Type B pancreatic cell (in vitro differentiated cells): ENCODE measurements at regions not wholly inside any gene's neighbourhood (a gene's known extent, or its start where the extent isn't known, plus 50 kb on each side); places are given as distances from the start of the nearest gene placed in this dataset.

Experiments used
- DNase-seq: peaks from one replicate; pipeline ENCODE4 v3.0.0; 2021; ENCODE audit warnings: mixed read lengths; ENCODE audit not compliant: unreplicated experiment; ENCODE audit errors: extremely low spot score
- H3K27ac Mint-ChIP-seq: 2 replicates; pipeline ENCODE4 v1.8.0; 2021; ENCODE audit warnings: mild to moderate bottlenecking, mixed read lengths
- H3K27me3 Mint-ChIP-seq: 2 replicates; pipeline ENCODE4 v1.8.0; 2021; ENCODE audit warnings: mixed read lengths
- H3K36me3 Mint-ChIP-seq: 2 replicates; pipeline ENCODE4 v1.8.0; 2021; ENCODE audit warnings: mixed read lengths
- H3K4me1 Mint-ChIP-seq: one replicate; pipeline ENCODE4 v1.8.0; 2021; ENCODE audit warnings: mixed read lengths; ENCODE audit not compliant: unreplicated experiment
- H3K4me3 Mint-ChIP-seq: 2 replicates; pipeline ENCODE4 v1.8.0; 2021; ENCODE audit warnings: mild to moderate bottlenecking, mixed read lengths
- H3K9me3 Mint-ChIP-seq: 2 replicates; pipeline ENCODE4 v1.8.0; 2021; ENCODE audit warnings: mixed read lengths
- CTCF ChIP-seq: fragments of 200-600 bp; sonication (generic); conservative IDR thresholded peaks from 2 replicates; pipeline ENCODE4 v1.5.0; 2021; ENCODE audit warnings: antibody characterized with exemption, mild to moderate bottlenecking

- DNase-seq = no peak
- Mint-ChIP-seq H3K4me3 (no peak overlapping the region), H3K36me3 (no peaks in the 10 kb centered on the region), H3K4me1 (no peaks in the 10 kb centered on the region), H3K9me3 (no peaks in the 10 kb centered on the region), H3K27me3 (no peaks in the 10 kb centered on the region), H3K27ac (no peak overlapping the region)
- TF ChIP-seq CTCF = no peak
These were observed 752.4 kb upstream of the PRMT6 start for GRCh38 chr1:106304106-106304505.

GRCh38 chr1:106319612-106320011 is 736.9 kb upstream of the PRMT6 start:
- DNase-seq = no peak
- no peak overlapping the region for H3K27ac Mint-ChIP-seq
- no peaks in the 10 kb centered on the region for H3K9me3 Mint-ChIP-seq
- H3K27me3 Mint-ChIP-seq = no peaks in the 10 kb centered on the region
- no peak overlapping the region for H3K4me3 Mint-ChIP-seq
- H3K4me1 Mint-ChIP-seq = no peaks in the 10 kb centered on the region
- no peaks in the 10 kb centered on the region for H3K36me3 Mint-ChIP-seq
- no peak for TF ChIP-seq CTCF

DNA sequence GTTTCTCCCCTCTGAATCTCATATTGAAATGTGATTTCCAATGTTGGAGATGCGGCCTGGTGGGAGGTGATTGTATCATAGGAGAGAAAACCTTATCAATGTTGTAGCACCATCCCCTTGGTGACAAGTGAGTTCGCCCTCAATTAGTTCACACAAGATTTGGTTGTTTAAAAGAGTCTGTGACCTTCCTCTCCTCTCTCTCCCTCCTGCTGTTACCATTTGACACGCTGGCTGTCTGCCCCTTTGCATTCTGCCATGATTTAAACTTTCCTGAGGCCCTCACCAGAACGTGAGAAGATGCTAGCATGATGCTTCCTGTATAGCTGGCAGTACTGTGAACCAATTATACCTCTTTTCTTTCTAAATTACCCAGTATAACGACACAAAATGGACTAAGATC is 730.9 kb upstream of the PRMT6 start:
- TF ChIP-seq CTCF = no peak
- DNase-seq = no peak
- no peak overlapping the region for H3K4me3 Mint-ChIP-seq
- H3K4me1 Mint-ChIP-seq = no peaks in the 10 kb centered on the region
- H3K27me3 Mint-ChIP-seq = no peaks in the 10 kb centered on the region
- no peaks in the 10 kb centered on the region for H3K9me3 Mint-ChIP-seq
- no peak overlapping the region for H3K27ac Mint-ChIP-seq
- H3K36me3 Mint-ChIP-seq = no peaks in the 10 kb centered on the region

- no peak for TF ChIP-seq CTCF
- H3K4me3 Mint-ChIP-seq = no peak overlapping the region
- H3K27ac Mint-ChIP-seq = no peak overlapping the region
- H3K36me3 Mint-ChIP-seq = no peaks in the 10 kb centered on the region
- H3K27me3 Mint-ChIP-seq = no peaks in the 10 kb centered on the region
- H3K4me1 Mint-ChIP-seq = no peaks in the 10 kb centered on the region
- DNase-seq = no peak
- no peaks in the 10 kb centered on the region for H3K9me3 Mint-ChIP-seq
These were observed 712.0 kb upstream of the PRMT6 start for GRCh38 chr1:106344494-106344893.

- Mint-ChIP-seq H3K36me3 (no peaks in the 10 kb centered on the region), H3K27me3 (no peaks in the 10 kb centered on the region), H3K4me1 (no peaks in the 10 kb centered on the region), H3K9me3 (peaks cover 6% of the 10 kb centered on the region), H3K27ac (no peak overlapping the region), H3K4me3 (no peak overlapping the region)
- no peak for DNase-seq
- peak; percentile 64 for TF ChIP-seq CTCF
These were observed 696.2 kb upstream of the PRMT6 start for GRCh38 chr1:106360252-106360651.

GRCh38 chr1:106366627-106367319 is 689.7 kb upstream of the PRMT6 start:
- Mint-ChIP-seq H3K36me3 (no peaks in the 10 kb centered on the region), H3K9me3 (no peaks in the 10 kb centered on the region), H3K27ac (no peak overlapping the region), H3K4me3 (no peak overlapping the region), H3K4me1 (no peaks in the 10 kb centered on the region), H3K27me3 (no peaks in the 10 kb centered on the region)
- no peak for DNase-seq
- no peak for TF ChIP-seq CTCF
